SK-N-SH (cell line): ENCODE measurements at regions not wholly inside any gene's neighbourhood (a gene's known extent, or its start where the extent isn't known, plus 50 kb on each side); places are given as distances from the start of the nearest gene placed in this dataset.
"Not testable (repeated sequence)": the region's sequence is repeated elsewhere in the genome, so short reads cannot be mapped to it uniquely, and the experiment has no call there.

Experiments used
- CTCF ChIA-PET: fragments of 300-600, 350-600 bp; formaldehyde crosslinking; extraction: SDS; loops from one replicate; lab custom pipeline; 2021; lab: Yijun Ruan, JAX
- POLR2A ChIA-PET: fragments of 350-600 bp; sonication (Branson Sonifier 250); formaldehyde crosslinking; extraction: SDS; loops from one replicate; lab custom pipeline; 2020; ENCODE audit warnings: antibody characterized with exemption, inconsistent platforms; lab: Yijun Ruan, JAX
- DNase-seq: peaks from one replicate; pipeline ENCODE4 v3.0.0; 2012
- H2AFZ ChIP-seq: fragments of 200-600 bp; sonication (generic); 2 replicates; pipeline ENCODE4 v1.8.1; 2016; ENCODE audit warnings: antibody characterized with exemption, mild to moderate bottlenecking, low read depth
- H3F3A ChIP-seq: fragments of 200-600 bp; sonication (generic); replicated peaks from 2 replicates; pipeline ENCODE3; 2016; ENCODE audit warnings: antibody characterized with exemption, mild to moderate bottlenecking; ENCODE audit not compliant: insufficient read depth
- H3K27ac ChIP-seq, 2 experiments: fragments of 200-500 bp in 1 of 2; fragments of 200-600 bp in 1 of 2; sonication (Bioruptor generic) in 1 of 2; sonication (generic), shearing (Covaris generic) in 1 of 2; 2 replicates each; pipeline versions ENCODE4 v1.5.1 to v1.6.1; 2014 to 2016; ENCODE audit warnings: low read depth in 2 of 2, inconsistent platforms in 1 of 2, low read length in 1 of 2, mild to moderate bottlenecking in 1 of 2, mixed read lengths in 1 of 2
- H3K27me3 ChIP-seq: fragments of 200-600 bp; sonication (generic), shearing (Covaris generic); 2 replicates; pipeline ENCODE4 v1.6.1; 2016; ENCODE audit warnings: mixed run types; ENCODE audit not compliant: insufficient read depth
- H3K36me3 ChIP-seq, 2 experiments: fragments of 200-500 bp in 1 of 2; fragments of 200-600 bp in 1 of 2; sonication (Bioruptor generic) in 1 of 2; sonication (generic) in 1 of 2; replicated peaks in 1 of 2; 2 replicates each; pipeline versions ENCODE3 to v1.5.1; 2014 to 2016; ENCODE audit warnings: low read length in 1 of 2, mild to moderate bottlenecking in 1 of 2; ENCODE audit not compliant: insufficient read depth in 2 of 2, control insufficient read depth in 1 of 2
- H3K4me1 ChIP-seq, 2 experiments: fragments of 200-500 bp in 1 of 2; fragments of 200-600 bp in 1 of 2; sonication (Bioruptor generic) in 1 of 2; sonication (generic), shearing (Covaris generic) in 1 of 2; 2 replicates each; pipeline versions ENCODE4 v1.5.1 to v1.6.1; 2014 to 2016; ENCODE audit warnings: low read depth in 1 of 2, low read length in 1 of 2, mixed run types in 1 of 2; ENCODE audit not compliant: insufficient read depth in 2 of 2, control insufficient read depth in 1 of 2
- H3K4me2 ChIP-seq: fragments of 200-600 bp; sonication (generic), shearing (Covaris generic); 2 replicates; pipeline ENCODE4 v1.6.1; 2017; ENCODE audit warnings: mixed run types
- H3K4me3 ChIP-seq, 2 experiments: fragments of 200-500 bp in 1 of 2; fragments of 200-600 bp in 1 of 2; sonication (Bioruptor generic) in 1 of 2; sonication (generic), shearing (Covaris generic) in 1 of 2; 2 replicates each; pipeline versions ENCODE4 v1.5.1 to v1.8.1; 2014 to 2016; ENCODE audit warnings: low read depth in 2 of 2, inconsistent platforms in 1 of 2, low read length in 1 of 2, mild to moderate bottlenecking in 1 of 2, mixed read lengths in 1 of 2, moderate library complexity in 1 of 2
- H3K79me2 ChIP-seq: fragments of 200-600 bp; sonication (generic); 2 replicates; pipeline ENCODE4 v1.8.1; 2017; ENCODE audit warnings: mild to moderate bottlenecking; ENCODE audit not compliant: insufficient read depth
- H3K9ac ChIP-seq: fragments of 200-600 bp; sonication (generic); 2 replicates; pipeline ENCODE4 v1.6.1; 2017; ENCODE audit warnings: mixed run types
- H3K9me2 ChIP-seq: fragments of 200-600 bp; sonication (generic); 2 replicates; pipeline ENCODE4 v1.6.1; 2017; ENCODE audit warnings: mixed run types
- H3K9me3 ChIP-seq: fragments of 200-600 bp; sonication (generic); 2 replicates; pipeline ENCODE4 v1.6.1; 2017; ENCODE audit warnings: mixed run types, mild to moderate bottlenecking, moderate library complexity
- H4K20me1 ChIP-seq: fragments of 200-600 bp; sonication (generic); 2 replicates; pipeline ENCODE4 v1.6.1; 2017; ENCODE audit warnings: mild to moderate bottlenecking, mixed run types; ENCODE audit not compliant: insufficient read depth
- ELF1 ChIP-seq: IDR thresholded peaks from 2 replicates; pipeline ENCODE4 v1.4.0; 2012
- EZH2phosphoT487 ChIP-seq: fragments of 200-600 bp; sonication (generic); IDR thresholded peaks from 2 replicates; pipeline ENCODE4 v1.6.1; 2017; ENCODE audit warnings: low read depth, mixed run types, mild to moderate bottlenecking, antibody characterized with exemption, moderate library complexity, borderline replicate concordance
- FOSL2 ChIP-seq: IDR thresholded peaks from 2 replicates; pipeline ENCODE4 v1.4.0; 2012; ENCODE audit warnings: low read depth, mild to moderate bottlenecking, moderate library complexity, borderline replicate concordance
- IRF3 ChIP-seq: fragments of 150-350 bp; IDR thresholded peaks from 2 replicates; pipeline ENCODE4 v1.6.1; 2016; ENCODE audit warnings: mild to moderate bottlenecking, low read depth, low read length
- MEF2A ChIP-seq: IDR thresholded peaks from 2 replicates; pipeline ENCODE4 v1.4.0; 2012; ENCODE audit warnings: low read depth, borderline replicate concordance
- MXI1 ChIP-seq: IDR thresholded peaks from 2 replicates; pipeline ENCODE4 v1.6.1; 2012; ENCODE audit warnings: mild to moderate bottlenecking, low read depth, low read length, improper control_type of control experiment
- NRF1 ChIP-seq: IDR thresholded peaks from 2 replicates; pipeline ENCODE4 v1.6.1; 2012; ENCODE audit warnings: low read depth, mild to moderate bottlenecking, low read length
- RFX5 ChIP-seq: IDR thresholded peaks from 2 replicates; pipeline ENCODE4 v1.6.1; 2012; ENCODE audit warnings: mild to moderate bottlenecking, improper control_type of control experiment, low read length
- SIN3A ChIP-seq: IDR thresholded peaks from 2 replicates; pipeline ENCODE4 v1.6.1; 2012; ENCODE audit warnings: low read depth, mild to moderate bottlenecking, low read length, moderate library complexity, borderline replicate concordance
- TCF12 ChIP-seq: IDR thresholded peaks from 2 replicates; pipeline ENCODE4 v1.4.0; 2012
- USF1 ChIP-seq: IDR thresholded peaks from 2 replicates; pipeline ENCODE4 v1.4.0; 2012; ENCODE audit warnings: low read depth, borderline replicate concordance
- USF2 ChIP-seq: fragments of 150-350 bp; IDR thresholded peaks from 2 replicates; pipeline ENCODE4 v1.6.1; 2017; ENCODE audit warnings: antibody characterized with exemption, low read length, low read depth, borderline replicate concordance
- ZBTB33 ChIP-seq: IDR thresholded peaks from 2 replicates; pipeline ENCODE4 v1.4.0; 2012; ENCODE audit warnings: low read depth, borderline replicate concordance
- WGBS: methylation state at CpG from one replicate; pipeline ENCODE4 v1.1.6; 2017; ENCODE audit warnings: low lambda C conversion rate; 5-methylcytosine and 5-hydroxymethylcytosine counted together

- H3K4me2 ChIP-seq, POLR2A ChIA-PET, H3K4me3 ChIP-seq, H3F3A ChIP-seq, H2AFZ ChIP-seq, CTCF ChIA-PET, H3K27me3 ChIP-seq, H3K79me2 ChIP-seq, H3K9me3 ChIP-seq, H3K9ac ChIP-seq, H3K27ac ChIP-seq, H4K20me1 ChIP-seq, H3K9me2 ChIP-seq, H3K36me3 ChIP-seq, DNase-seq: not testable (repeated sequence)
- H3K4me1 ChIP-seq = peaks cover 0 to 14% of the 10 kb centered on the region in 2 experiments; a peak in 1 of 4 replicates
- 82% methylated on average over 11 of the region's 11 CpGs for WGBS
These were observed 135.8 kb downstream of the LAT start for GRCh38 chr16:29120680-29121079.

- H2AFZ ChIP-seq, H3K9ac ChIP-seq, H3K27ac ChIP-seq, H3K9me3 ChIP-seq, H3K4me2 ChIP-seq, H3K36me3 ChIP-seq, H3K4me3 ChIP-seq, POLR2A ChIA-PET, H3K79me2 ChIP-seq, H4K20me1 ChIP-seq, H3K9me2 ChIP-seq, DNase-seq, H3F3A ChIP-seq, H3K27me3 ChIP-seq: not testable (repeated sequence)
- peaks cover 0 to 24% of the 10 kb centered on the region in 2 experiments; a peak in 1 of 4 replicates for H3K4me1 ChIP-seq
- CTCF ChIA-PET = interaction anchor here (2.4 kb wide), 1 partner anchor 138 kb away, joined by 5 read pairs; no protein-coding TSS in a partner anchor
- 85% methylated on average over 11 of the region's 15 CpGs for WGBS
These were observed 133.6 kb downstream of the LAT start for GRCh38 chr16:29118301-29118957.

GRCh38 chr16:29117631-29118030, 132.8 kb downstream of the LAT start:
- DNase-seq = no peak
- Histone ChIP-seq H2AFZ (no peak overlapping the region), H3K9me3 (no peaks in the 10 kb centered on the region), H3K36me3 (no peaks in the 10 kb centered on the region), H3K4me1 (peaks cover 0 to 24% of the 10 kb centered on the region in 2 experiments; a peak in 1 of 4 replicates), H3K4me3 (no peak overlapping the region), H3F3A (no peaks in the 10 kb centered on the region), H3K27ac (no peak overlapping the region), H3K9ac (no peak overlapping the region), H3K4me2 (no peak overlapping the region), H4K20me1 (no peaks in the 10 kb centered on the region), H3K27me3 (no peaks in the 10 kb centered on the region), H3K79me2 (no peaks in the 10 kb centered on the region), H3K9me2 (no peaks in the 10 kb centered on the region)
- WGBS = 94% methylated on average over 7 of the region's 7 CpGs
- ChIA-PET CTCF (interaction anchor here (2.4 kb wide), 1 partner anchor 139 kb away, joined by 5 read pairs; no protein-coding TSS in a partner anchor), POLR2A (no interaction called here)
- TF ChIP-seq USF2 = no peak
- TF ChIP-seq EZH2phosphoT487 = no peak
- TF ChIP-seq IRF3 = no peak
- TF ChIP-seq SIN3A = no peak
- no peak for TF ChIP-seq USF1
- no peak for TF ChIP-seq FOSL2
- TF ChIP-seq MEF2A = no peak
- no peak for TF ChIP-seq ZBTB33
- no peak for TF ChIP-seq NRF1
- TF ChIP-seq TCF12 = no peak
- no peak for TF ChIP-seq RFX5
- no peak for TF ChIP-seq MXI1
- no peak for TF ChIP-seq ELF1
